Caco-2 (cell line): ENCODE measurements at regions not wholly inside any gene's neighbourhood (a gene's known extent, or its start where the extent isn't known, plus 50 kb on each side); places are given as distances from the start of the nearest gene placed in this dataset.

Experiments used
- BruUV-seq: library from RNA; stranded (reverse); fragments of 400-500 nt; replicated peaks from 2 replicates; lab custom pipeline; 2021; lab: Mats Ljungman, UMichigan
- CTCF ChIA-PET: fragments of 300-600 bp; sonication (Branson Sonifier 250); formaldehyde crosslinking; loops from one replicate; lab custom pipeline; 2022; ENCODE audit warnings: antibody characterized with exemption; lab: Charles Lee
- POLR2A ChIA-PET: fragments of 300-600 bp; sonication (Branson Sonifier 250); formaldehyde crosslinking; loops from one replicate; lab custom pipeline; 2022; ENCODE audit warnings: antibody characterized with exemption; lab: Charles Lee
- DNase-seq, 2 experiments: peaks; one replicate each; pipeline versions ENCODE4 v3.0.0 to v3.0.0-alpha.2; 2020 to 2022
- H3K27me3 ChIP-seq: replicated peaks from 2 replicates; pipeline ENCODE4 v1.6.0; 2011; ENCODE audit warnings: low read length; ENCODE audit not compliant: control insufficient read depth, insufficient read depth
- H3K36me3 ChIP-seq: 2 replicates; pipeline ENCODE4 v1.5.1; 2011; ENCODE audit warnings: low read length; ENCODE audit not compliant: control insufficient read depth, insufficient read depth
- H3K4me1 ChIP-seq: fragments of 250-450 bp; sonication (Bioruptor Pico); 2 replicates; pipeline ENCODE4 v1.5.1; 2020; ENCODE audit warnings: mild to moderate bottlenecking
- H3K4me3 ChIP-seq: 2 replicates; pipeline ENCODE4 v1.5.1; 2011; ENCODE audit warnings: low read depth, mild to moderate bottlenecking, control low read depth, low read length
- H3K9me3 ChIP-seq: fragments of 250-450 bp; sonication (Bioruptor Pico); 2 replicates; pipeline ENCODE4 v1.5.1; 2020; ENCODE audit warnings: mild to moderate bottlenecking, moderate library complexity
- H3K27ac Mint-ChIP-seq: one replicate; pipeline ENCODE4 v1.8.0; 2022; ENCODE audit warnings: mixed read lengths; ENCODE audit not compliant: unreplicated experiment
- H3K27me3 Mint-ChIP-seq: one replicate; pipeline ENCODE4 v1.8.0; 2022; ENCODE audit warnings: mixed read lengths; ENCODE audit not compliant: insufficient read depth, unreplicated experiment
- H3K36me3 Mint-ChIP-seq: one replicate; pipeline ENCODE4 v1.8.0; 2022; ENCODE audit warnings: mild to moderate bottlenecking, mixed read lengths; ENCODE audit not compliant: insufficient read depth, unreplicated experiment
- H3K4me1 Mint-ChIP-seq: one replicate; pipeline ENCODE4 v1.8.0; 2022; ENCODE audit warnings: low read depth, mixed read lengths; ENCODE audit not compliant: unreplicated experiment
- H3K4me3 Mint-ChIP-seq: one replicate; pipeline ENCODE4 v1.8.0; 2022; ENCODE audit warnings: mild to moderate bottlenecking, moderate library complexity, mixed read lengths; ENCODE audit not compliant: unreplicated experiment
- H3K9me3 Mint-ChIP-seq: one replicate; pipeline ENCODE4 v1.8.0; 2022; ENCODE audit warnings: mixed read lengths; ENCODE audit not compliant: unreplicated experiment
- CTCF ChIP-seq, 2 experiments: fragments of 200-600 bp in 1 of 2; IDR thresholded peaks; 1 replicate in 1 of 2; 2 replicates in 1 of 2; pipeline versions ENCODE4 v1.5.1 to v1.8.0; 2011 to 2022; ENCODE audit warnings: antibody characterized with exemption in 1 of 2, control low read depth in 1 of 2, inconsistent platforms in 1 of 2, low read depth in 1 of 2, low read length in 1 of 2, mild to moderate bottlenecking in 1 of 2, moderate library complexity in 1 of 2; ENCODE audit not compliant: insufficient read depth in 1 of 2, severe bottlenecking in 1 of 2, unreplicated experiment in 1 of 2
- intact Hi-C: fragments of 100-400 bp; cut with micrococcal nuclease; formaldehyde crosslinking; loops from one replicate; pipeline ENCODE4 v1.10.0; 2022; ENCODE audit not compliant: unreplicated experiment

GRCh38 chrX:13901354-13901753, 84.5 kb upstream of the GPM6B start:
- intact Hi-C loops: no loop called here
- H3K9me3 Mint-ChIP-seq: no peaks in the 10 kb centered on the region
- Histone ChIP-seq H3K27me3 (no peaks in the 10 kb centered on the region), H3K36me3 (no peaks in the 10 kb centered on the region), H3K4me3 (no peak overlapping the region), H3K9me3 (no peaks in the 10 kb centered on the region), H3K4me1 (no peaks in the 10 kb centered on the region)
- ChIA-PET POLR2A (no interaction called here), CTCF (no interaction called here)
- no peaks in the 10 kb centered on the region for H3K27me3 Mint-ChIP-seq
- H3K27ac Mint-ChIP-seq: no peak overlapping the region
- H3K4me1 Mint-ChIP-seq: no peaks in the 10 kb centered on the region
- no peaks in the 10 kb centered on the region for H3K36me3 Mint-ChIP-seq
- DNase-seq: no peak
- TF ChIP-seq CTCF (IDR thresholded peaks at IDR 0.05; ENCODE audit: insufficient read depth in 1 of 2, low read depth in 1 of 2, low read length in 1 of 2, severe bottlenecking in 1 of 2, unreplicated experiment in 1 of 2): no peak
- no TSS peak for BruUV-seq
- no peak overlapping the region for H3K4me3 Mint-ChIP-seq

- intact Hi-C loops: no loop called here
- DNase-seq: no peak
- H3K36me3 Mint-ChIP-seq: no peaks in the 10 kb centered on the region
- Histone ChIP-seq H3K36me3 (no peaks in the 10 kb centered on the region), H3K4me3 (no peak overlapping the region), H3K27me3 (no peaks in the 10 kb centered on the region), H3K4me1 (no peaks in the 10 kb centered on the region), H3K9me3 (no peaks in the 10 kb centered on the region)
- CTCF ChIA-PET: no interaction called here
- no peaks in the 10 kb centered on the region for H3K4me1 Mint-ChIP-seq
- TF ChIP-seq CTCF (IDR thresholded peaks at IDR 0.05; ENCODE audit: insufficient read depth in 1 of 2, low read depth in 1 of 2, low read length in 1 of 2, severe bottlenecking in 1 of 2, unreplicated experiment in 1 of 2): no peak
- H3K27ac Mint-ChIP-seq: no peak overlapping the region
- no TSS peak for BruUV-seq
- no peaks in the 10 kb centered on the region for H3K27me3 Mint-ChIP-seq
- H3K4me3 Mint-ChIP-seq: no peak overlapping the region
- POLR2A ChIA-PET: no interaction called here
- H3K9me3 Mint-ChIP-seq: no peaks in the 10 kb centered on the region
These were observed 83.5 kb upstream of the GPM6B start for GRCh38 chrX:13900351-13900750.

- H3K27me3 ChIP-seq: no peaks in the 10 kb centered on the region
- Mint-ChIP-seq H3K27me3 (no peaks in the 10 kb centered on the region), H3K4me1 (no peaks in the 10 kb centered on the region), H3K9me3 (no peaks in the 10 kb centered on the region), H3K36me3 (no peaks in the 10 kb centered on the region), H3K4me3 (no peak overlapping the region), H3K27ac (no peak overlapping the region)
- intact Hi-C loops: loop anchor here (2.0 kb wide), 1 partner anchor 133 kb away; no protein-coding TSS in a partner anchor
- H3K36me3 ChIP-seq: no peaks in the 10 kb centered on the region
- POLR2A ChIA-PET: no interaction called here
- TF ChIP-seq CTCF (IDR thresholded peaks at IDR 0.05; ENCODE audit: insufficient read depth in 1 of 2, low read depth in 1 of 2, low read length in 1 of 2, severe bottlenecking in 1 of 2, unreplicated experiment in 1 of 2): no peak
- H3K4me3 ChIP-seq: no peak overlapping the region
- H3K9me3 ChIP-seq: no peaks in the 10 kb centered on the region
- BruUV-seq: no TSS peak
- no peak for DNase-seq
- no peaks in the 10 kb centered on the region for H3K4me1 ChIP-seq
- CTCF ChIA-PET: no interaction called here
These were observed 82.7 kb upstream of the GPM6B start for GRCh38 chrX:13899607-13900006.
